ENCODE measurements at regions not wholly inside any gene's neighbourhood (a gene's known extent, or its start where the extent isn't known, plus 50 kb on each side); places are given as distances from the start of the nearest gene placed in this dataset.
A peak's percentile ranks its signal among the peaks of the same experiment; 100 is the strongest.
"Not testable (repeated sequence)": the region's sequence is repeated elsewhere in the genome, so short reads cannot be mapped to it uniquely, and the experiment has no call there.

GRCh38 chr2:226474131-226474530 lies 325.5 kb downstream of the IRS1 start:
- DNase-seq (ENCODE audit: low spot score): no peak

GRCh38 chr2:226471987-226472470 lies 327.6 kb downstream of the IRS1 start:
- DNase-seq (ENCODE audit: low spot score): no peak

- DNase-seq (ENCODE audit: low spot score): no peak
Observed at GRCh38 chr2:226467633-226468032, 332.0 kb downstream of the IRS1 start.

- no peak for DNase-seq (ENCODE audit: low spot score)
Observed at GRCh38 chr2:226467221-226467620, 332.4 kb downstream of the IRS1 start.

DNA sequence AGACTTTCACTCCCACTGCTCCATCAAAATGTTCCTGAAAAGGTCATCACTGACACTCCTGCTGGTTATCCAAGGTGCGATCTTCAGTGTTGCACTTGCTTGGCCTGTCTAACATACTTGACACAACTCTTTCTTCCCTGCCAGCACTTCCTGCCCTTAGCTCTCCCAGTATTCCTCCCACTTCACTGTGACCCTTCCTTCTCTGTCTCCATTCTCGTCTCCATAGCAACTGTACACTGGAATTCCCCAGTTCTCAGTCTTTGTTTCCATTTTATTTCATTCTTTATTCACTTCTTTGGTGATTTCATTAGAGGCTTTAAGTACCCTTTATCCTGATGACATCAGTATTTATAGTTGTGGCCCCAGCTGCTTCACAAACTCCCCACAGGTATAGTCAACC lies 333.0 kb downstream of the IRS1 start:
- DNase-seq (ENCODE audit: low spot score): no peak

DNA sequence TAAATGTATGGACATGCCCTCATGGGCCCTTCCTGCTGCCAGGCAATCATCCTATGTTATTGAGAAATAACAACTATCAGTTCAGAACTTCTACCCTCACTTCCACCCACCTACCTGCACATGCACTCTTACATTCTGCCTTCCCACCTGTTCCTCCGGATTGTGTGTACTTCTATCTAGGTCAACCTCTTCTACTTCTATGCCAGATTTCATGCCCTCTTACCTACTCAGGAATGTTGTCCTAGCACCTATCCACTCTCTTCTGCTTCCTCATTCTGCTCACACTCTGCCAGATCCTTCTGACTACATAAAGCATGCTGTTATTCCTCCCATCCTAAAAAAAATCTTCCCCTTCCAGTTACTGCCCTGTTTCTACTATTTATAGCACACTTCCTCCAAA lies 333.5 kb downstream of the IRS1 start:
- DNase-seq (ENCODE audit: low spot score): no peak

DNA sequence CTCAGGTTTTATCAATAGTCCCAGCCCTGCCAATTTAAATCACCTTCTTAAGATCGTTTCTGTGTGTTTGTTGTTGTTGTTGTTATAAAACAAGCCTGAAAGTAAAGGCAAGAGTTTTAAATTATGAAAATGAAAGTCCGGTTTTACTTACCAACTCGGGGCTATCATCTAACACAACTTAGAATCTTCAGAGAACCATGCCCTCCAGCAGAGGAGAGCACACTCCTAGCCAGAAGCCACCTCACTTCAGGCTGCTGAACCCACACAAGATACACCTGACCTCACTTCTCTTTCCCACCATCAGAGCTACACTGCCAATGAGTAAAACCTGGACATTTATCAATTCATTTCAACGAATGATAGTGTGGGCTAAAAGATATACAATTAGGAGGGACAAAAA lies 335.2 kb downstream of the IRS1 start:
- DNase-seq (ENCODE audit: low spot score): no peak

- DNase-seq (ENCODE audit: low spot score): no peak
Observed at GRCh38 chr2:226463154-226463553, 336.5 kb downstream of the IRS1 start.

- DNase-seq (ENCODE audit: low spot score): no peak
Observed at GRCh38 chr2:226461981-226462380, 337.6 kb downstream of the IRS1 start.

GRCh38 chr2:226456144-226456543 lies 343.5 kb downstream of the IRS1 start:
- not testable (repeated sequence) for DNase-seq (ENCODE audit: low spot score)

- DNase-seq (ENCODE audit: low spot score): no peak
Observed at GRCh38 chr2:226452768-226453167, 346.9 kb downstream of the IRS1 start.

DNA sequence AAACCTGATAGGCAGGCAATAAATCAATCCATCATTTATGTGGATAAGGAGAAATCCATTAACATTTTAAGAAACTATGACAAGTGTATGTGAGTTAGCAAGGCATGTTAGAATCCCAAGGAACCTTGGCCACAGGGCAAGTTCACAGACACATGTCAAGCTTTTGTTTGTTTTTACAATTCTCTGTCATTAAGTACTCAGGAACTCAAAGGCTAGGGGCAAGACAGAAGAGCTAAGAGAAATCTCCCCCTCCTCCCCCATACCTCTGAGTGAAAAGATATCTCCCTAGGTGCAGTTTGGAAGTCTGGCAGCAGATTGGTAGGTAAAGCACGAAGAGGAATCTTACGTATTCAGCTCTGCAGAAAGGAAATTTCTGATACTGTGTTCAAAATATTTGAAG lies 348.1 kb downstream of the IRS1 start:
- no peak for DNase-seq (ENCODE audit: low spot score)

- no peak for DNase-seq (ENCODE audit: low spot score)
Observed at GRCh38 chr2:226450141-226450540, 349.5 kb downstream of the IRS1 start.

DNA sequence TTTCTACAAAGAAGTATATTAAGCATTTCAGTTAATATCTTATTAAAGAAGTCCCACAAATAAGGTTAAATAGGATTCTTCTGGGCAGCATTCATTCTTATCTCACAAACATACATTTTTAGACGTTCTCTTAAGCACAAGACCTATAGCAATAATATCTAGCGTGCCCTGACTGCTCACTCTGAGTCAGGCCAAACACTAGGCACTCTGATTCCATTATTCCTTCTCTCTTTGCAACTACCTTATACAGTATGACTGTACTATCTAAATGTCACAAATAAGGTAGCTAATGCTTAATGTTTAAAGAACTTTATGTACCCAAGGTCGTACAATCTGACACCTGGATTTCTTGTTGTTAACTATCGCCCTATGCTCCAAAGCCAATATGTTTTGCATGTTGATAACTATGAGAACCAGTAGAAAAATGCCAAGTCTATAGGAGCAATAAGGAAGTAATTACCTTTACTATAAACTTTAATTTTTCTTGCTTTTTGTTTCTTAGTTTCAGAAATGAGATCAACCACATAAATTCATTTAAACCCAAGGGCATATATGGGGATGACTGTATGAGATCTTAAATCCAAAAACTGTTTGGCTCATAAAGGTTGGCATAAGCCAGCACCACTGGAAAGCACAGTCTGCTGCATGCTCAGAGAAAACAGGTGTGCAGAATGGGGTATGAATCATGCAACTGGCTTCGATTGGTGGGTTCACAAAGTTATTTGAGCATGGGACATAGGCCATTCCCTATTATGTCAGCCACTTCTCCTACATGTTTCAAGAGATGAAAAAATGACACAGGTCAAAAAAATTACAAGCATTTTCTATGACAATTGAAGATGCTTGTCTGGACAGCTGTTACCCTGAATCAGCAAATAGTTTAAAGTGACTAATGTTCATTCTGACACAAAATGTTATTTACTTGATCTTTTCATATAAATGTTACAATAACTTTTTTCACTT lies 352.0 kb downstream of the IRS1 start:
- peak; percentile 20 for DNase-seq (ENCODE audit: low spot score)

DNA sequence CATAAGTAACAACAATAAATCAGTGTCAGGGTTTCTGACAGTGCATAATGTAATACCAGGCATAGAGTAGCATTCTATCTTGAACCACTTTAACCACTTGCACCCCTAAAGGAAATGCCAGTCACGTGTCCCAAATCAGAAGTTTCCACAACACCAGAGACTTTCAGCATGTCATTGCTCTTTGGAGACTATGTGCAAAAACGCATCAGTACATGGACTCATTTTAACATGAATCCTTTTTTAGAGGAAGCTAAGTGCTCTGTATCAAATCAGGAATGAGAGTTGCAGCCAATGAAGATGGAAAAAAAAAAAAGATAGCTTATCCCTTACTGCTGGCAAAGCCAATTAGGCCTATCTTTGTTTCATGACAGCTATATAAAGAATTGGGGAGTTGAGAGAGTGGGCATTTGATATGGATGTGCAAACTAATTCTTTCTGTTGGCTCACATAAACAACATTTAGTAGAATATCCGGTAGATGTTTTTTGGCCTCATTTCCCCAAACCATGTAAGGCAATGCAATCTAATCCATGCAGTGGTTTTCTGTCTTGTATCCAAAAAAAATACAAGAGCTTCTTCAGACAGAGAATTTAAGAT lies 353.1 kb downstream of the IRS1 start:
- DNase-seq (ENCODE audit: low spot score): no peak

DNA sequence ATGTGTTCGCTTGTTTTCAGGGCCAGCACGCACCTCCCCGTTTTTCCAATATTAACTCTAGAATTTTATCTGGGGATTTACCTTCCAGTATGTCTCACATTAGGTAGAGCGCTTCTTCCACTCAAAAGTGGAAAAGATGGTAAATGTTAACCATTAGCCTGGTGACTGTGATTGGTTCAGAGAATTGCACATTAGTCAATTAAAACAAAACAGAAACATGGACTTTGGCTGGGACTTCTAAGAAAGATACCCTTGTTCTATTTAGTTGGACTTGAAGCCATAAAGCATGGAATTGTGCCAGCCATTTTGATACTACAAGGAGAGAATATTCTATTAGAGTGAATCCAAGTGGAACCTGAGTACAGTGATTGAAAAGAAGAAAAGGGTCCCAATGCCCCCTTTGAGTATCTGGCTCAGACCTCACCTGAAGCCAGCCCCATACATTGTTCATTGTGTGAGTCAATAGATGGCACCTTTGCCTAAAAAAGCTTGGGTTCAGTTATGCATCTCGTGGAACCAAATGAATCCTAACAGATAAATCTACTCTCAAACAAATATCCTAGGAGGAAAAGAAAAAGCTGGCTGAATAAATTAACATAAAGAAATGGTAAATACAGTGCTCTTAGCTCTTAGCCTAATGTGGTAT lies 354.3 kb downstream of the IRS1 start:
- DNase-seq (ENCODE audit: low spot score): no peak

DNA sequence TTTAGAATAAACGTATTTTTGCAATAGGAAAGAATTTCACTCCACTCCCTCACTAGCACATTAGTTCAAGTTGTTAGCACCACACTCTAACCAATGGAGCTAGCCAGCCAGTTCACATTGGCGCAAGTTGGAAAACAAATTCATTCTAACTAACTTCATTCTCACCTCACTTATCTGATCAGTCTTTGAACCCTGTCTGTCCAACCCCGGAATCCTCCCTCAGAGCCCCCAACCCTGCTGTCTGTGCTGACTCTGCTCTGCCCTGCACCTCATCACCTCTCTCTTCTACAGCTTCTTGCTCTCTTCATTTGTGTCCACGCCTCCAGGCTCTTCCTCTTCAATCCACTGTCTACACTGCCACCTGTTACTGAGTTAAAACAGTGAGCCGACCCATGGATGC lies 356.5 kb downstream of the IRS1 start:
- no peak for DNase-seq (ENCODE audit: low spot score)

GRCh38 chr2:226440127-226440918 lies 359.3 kb downstream of the IRS1 start:
- peak; percentile 14 for DNase-seq (ENCODE audit: low spot score)

DNA sequence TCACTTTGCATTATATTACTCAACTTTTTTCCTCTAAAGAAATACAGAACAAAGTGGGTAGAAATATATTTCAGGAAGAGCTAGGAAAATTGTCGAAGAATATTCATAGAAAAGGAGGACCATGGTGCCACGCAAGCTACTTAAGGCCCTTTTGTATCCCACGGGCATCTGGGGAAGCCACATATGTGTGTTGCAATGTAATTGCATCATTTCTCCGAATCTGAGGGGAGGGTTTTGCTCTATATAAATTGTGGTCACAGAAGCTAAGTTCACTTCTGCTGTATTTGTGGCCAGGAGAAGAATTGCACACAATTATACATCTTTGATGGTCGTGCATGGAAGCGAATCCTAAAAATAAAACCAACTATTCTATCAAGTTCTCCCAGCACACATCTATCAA lies 360.3 kb downstream of the IRS1 start:
- DNase-seq (ENCODE audit: low spot score): no peak

- DNase-seq (ENCODE audit: low spot score): no peak
Observed at GRCh38 chr2:226435146-226435545, 364.5 kb downstream of the IRS1 start.

- DNase-seq (ENCODE audit: low spot score): no peak
Observed at GRCh38 chr2:226434702-226435101, 364.9 kb downstream of the IRS1 start.

Data from AG08396 (cell line).